DMS 273 treated with DMSO at 0.1 percent for 48 hours (cell line): ENCODE measurements at regions not wholly inside any gene's neighbourhood (a gene's known extent, or its start where the extent isn't known, plus 50 kb on each side); places are given as distances from the start of the nearest gene placed in this dataset.
"Not testable (repeated sequence)": the region's sequence is repeated elsewhere in the genome, so short reads cannot be mapped to it uniquely, and the experiment has no call there.

Experiments used
- DNase-seq: peaks from one replicate; lab custom pipeline; 2025; lab: John Stamatoyannopoulos, UW

DNA sequence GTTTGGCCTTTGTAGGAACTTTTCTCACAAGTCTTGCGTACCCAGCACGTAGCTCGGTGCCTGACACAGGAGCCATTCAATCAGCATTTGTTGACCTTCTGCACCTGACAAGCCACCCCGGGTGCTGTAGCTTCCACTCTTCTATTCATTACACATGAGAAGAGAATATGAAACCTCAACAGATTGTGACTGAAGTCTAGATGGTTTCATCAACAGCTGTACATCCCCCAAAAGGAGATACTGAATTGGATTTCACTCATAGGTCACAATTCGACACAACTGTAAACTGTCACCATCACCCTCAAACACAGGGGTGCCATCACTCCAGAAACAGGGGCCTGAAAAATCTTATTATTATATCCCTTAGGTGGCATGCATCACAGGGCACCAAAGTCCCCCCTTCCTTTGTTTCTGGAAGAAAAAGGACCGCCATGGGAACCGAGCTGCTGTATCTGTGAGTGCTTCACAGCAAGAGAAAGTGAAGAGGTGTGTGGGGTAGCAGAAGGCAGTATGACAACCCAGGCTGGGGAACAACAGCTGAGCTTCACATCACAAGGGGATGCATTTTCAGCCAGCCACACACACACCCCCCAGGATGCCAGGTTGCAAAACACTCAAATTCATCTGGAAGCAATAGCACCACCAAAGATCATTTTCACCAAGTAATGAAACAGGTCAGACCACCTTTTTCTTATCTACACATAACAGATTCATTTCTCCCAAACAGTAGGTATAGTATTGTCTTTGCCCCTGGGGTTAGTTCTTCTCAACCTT, 225.7 kb downstream of the TOMM20 start:
- no peak for DNase-seq

DNA sequence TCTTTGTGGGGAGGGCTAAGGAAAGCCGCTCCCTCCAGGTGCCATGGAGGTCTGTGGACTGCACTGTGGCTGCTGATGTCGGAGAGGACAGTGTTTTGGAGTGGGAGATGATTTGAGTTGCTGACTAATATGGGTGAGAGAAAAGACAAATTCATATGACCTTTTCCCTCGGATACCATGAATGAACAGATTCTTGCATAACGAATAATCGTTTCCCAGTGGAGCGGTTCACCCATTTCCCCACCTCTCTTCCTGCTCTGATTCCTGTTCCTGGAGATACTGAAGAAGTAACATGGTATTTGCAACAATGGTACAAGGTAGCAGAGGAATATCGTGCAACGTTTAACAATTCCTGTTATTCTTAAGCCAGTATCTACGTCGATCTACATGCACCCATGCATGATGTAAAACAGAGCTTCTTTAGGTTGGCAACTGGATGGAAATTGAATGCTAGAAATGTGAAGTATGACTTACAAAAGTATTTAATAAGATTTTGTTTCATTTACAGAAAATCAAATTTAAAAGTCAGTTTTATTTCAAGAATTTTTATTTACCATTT, 227.1 kb downstream of the TOMM20 start:
- DNase-seq: no peak

DNA sequence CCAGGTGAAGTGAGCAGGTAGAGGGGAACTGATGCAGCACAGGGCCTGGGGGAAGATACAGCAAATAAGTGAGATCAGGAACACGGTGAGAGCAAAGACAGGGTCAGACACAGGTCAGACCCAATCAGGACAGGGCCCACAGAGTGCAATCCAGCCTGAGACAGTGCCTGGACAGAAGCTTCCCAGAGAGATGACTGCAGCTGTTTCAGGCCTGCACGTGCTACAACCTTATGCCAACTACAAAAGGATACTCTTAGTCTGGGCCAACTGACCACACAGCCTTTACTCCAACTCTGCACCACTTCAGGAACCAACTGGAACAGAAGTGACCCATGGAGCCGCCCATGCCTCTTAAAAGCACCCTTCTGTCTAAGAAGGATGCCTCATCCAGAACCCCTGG, 228.0 kb downstream of the TOMM20 start:
- DNase-seq: no peak

DNA sequence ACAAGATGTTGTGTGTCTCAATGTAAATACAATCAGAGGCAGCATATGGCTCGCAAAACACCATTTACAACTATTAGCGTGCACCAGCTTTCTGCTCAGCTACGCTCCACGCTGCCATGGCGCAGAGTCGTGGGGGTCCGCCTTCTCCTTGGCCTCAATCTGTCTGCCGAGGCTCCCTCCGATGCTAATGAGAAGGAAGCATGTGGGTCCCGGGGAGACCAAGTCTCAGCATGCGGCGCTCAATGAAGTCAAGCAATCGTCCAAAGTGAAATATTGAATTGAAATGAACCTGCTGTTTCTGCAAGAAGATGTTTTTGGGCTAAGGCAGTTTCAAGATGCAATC, 228.9 kb downstream of the TOMM20 start:
- no peak for DNase-seq

DNA sequence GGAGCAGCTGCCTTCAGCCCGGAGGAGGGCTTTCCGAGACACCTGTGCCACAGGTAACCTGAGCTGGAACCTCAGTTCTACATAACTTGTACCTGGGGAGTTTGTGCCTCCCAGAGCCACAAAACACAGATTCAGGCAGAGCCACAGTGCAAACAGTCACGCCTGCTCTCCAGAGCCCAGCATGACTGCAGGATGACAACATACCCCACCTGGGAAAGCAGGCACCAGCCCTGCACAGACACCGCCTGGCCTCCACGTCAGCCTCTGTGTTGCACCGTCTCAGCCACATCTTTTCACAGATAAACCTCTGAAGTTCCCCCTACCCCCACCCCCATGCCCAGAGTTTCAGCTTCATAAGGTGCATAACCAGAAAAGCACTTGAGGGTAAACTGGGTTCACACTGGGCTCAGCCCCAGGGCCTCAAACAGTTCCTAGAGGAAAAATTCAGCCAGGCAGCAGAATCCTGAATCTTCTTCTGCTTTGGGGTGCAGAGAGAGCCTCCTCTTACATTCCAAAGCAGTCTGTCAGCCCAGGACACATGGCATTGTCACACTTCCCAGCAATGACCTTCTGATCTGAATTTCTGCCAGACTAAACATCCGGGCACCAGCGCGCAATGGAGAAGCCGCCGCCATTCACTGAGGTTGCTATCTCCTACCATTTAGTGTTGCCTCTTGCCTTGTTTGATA, 229.5 kb downstream of the TOMM20 start:
- no peak for DNase-seq

DNA sequence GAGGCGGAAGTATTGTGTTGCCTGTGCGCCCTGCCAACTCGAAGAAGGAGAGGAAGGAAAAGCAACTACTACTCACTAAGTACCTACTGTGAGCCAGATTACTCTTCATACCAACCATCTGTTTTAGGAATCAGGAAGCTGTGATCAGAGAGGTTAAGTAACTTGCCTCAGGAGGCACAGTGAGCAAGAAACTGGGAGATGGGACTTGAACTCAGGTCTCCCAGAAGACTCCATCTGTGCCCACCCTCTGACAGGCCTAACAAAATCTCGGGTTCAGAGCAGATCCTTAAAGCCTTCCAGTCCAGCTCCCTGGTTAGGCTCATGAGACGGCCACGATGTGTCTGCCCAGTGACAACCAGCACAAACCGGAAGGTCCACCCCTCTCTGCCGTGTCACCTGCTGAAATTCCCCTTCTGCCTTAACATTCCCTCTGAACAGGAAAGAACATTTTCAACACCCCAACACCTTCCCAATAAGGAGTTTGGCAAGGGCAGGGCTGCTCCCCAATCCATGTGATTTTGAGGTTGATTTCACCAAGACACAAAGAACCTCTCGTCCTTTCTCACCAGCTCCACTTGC, 230.1 kb downstream of the TOMM20 start:
- no peak for DNase-seq

DNA sequence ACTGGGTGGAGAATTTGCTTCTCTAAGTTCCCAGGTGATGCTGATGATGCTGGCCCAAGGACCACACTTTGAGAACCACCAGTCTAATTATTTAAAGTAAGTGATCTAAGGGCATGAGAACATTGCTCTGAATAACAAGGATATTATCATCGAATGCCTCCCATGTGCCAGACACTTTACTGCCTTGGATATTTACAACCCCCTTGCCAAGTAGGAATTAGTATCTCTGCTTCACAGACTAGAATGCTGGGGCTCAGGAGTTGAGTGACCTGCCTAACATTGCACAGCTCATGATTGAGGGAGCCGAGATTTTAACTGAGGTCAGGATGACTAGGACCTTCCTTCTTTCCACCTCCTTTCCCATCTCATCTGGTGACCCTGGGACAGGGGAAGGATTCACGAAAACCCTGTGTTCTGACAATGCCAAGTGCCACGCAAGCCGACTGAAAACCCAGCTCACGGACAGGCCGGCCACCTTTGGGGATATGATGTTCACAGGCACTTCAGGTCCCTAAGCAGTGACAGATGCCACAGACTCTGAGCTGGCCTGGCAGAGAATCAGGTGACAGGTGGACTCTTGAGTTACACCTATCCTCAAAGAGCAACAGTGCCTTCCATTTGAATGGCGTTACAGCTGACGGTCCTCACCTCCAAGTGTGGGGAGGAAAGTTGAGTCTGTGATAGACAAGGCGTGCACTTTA, 230.7 kb downstream of the TOMM20 start:
- no peak for DNase-seq

DNA sequence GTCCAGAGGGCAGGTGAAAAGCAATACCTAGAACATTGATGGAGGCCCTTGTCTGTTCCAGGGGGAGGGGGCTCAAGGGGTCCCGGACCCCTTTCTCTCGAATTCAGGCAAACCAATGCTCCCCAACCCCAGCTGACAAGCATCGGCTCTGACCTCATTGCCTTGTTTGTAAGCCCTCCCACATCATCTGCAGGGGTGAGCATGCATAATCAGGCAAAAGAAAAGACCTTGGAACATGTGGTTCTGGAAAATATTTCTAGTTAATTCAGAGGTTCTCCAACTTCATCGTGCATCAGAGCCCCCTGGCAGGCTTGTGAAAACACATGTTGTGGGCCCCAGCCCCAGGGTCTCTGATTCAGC, 231.3 kb downstream of the TOMM20 start:
- DNase-seq: no peak

DNA sequence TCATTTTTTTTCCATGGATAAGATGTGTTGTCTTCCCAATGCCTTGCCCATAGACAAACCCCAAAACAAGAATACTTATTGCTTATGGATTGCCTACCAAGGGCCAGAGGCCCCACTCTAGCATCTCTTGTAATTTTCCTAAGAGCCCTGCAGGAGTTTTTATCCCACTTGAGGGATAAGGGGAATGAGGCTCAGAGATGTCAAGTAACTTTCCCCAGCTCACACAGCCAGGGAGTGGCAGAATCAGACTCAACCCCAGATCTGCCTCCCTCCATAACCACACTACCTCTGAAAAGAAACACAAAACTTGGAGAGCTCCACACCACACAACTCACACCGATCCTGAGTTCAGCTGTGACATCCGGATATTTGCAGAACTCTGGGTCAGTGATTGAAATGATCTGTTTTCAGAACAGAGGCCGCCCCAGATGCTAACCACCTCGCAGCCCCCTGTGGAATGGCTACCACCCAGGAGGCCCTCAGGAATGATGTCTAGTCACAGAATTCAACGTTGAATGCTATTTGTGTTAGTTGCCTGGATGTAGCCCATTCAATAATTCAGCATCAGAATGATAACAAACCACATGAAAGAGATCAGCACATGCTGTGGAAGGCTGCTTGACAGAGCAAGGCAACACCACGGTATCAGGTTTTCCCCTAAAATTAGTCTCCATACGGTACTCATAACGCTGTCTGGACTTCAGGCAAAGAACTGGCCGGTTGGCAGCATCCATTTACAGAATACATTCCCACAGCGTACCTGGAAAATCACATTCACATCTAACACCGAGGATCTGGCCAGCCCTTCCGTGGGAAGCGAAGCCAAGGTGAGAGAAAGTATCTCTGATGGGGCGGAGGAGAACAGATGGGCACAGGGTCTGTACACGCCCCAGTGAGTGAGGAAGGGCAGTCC, 231.9 kb downstream of the TOMM20 start:
- no peak for DNase-seq

DNA sequence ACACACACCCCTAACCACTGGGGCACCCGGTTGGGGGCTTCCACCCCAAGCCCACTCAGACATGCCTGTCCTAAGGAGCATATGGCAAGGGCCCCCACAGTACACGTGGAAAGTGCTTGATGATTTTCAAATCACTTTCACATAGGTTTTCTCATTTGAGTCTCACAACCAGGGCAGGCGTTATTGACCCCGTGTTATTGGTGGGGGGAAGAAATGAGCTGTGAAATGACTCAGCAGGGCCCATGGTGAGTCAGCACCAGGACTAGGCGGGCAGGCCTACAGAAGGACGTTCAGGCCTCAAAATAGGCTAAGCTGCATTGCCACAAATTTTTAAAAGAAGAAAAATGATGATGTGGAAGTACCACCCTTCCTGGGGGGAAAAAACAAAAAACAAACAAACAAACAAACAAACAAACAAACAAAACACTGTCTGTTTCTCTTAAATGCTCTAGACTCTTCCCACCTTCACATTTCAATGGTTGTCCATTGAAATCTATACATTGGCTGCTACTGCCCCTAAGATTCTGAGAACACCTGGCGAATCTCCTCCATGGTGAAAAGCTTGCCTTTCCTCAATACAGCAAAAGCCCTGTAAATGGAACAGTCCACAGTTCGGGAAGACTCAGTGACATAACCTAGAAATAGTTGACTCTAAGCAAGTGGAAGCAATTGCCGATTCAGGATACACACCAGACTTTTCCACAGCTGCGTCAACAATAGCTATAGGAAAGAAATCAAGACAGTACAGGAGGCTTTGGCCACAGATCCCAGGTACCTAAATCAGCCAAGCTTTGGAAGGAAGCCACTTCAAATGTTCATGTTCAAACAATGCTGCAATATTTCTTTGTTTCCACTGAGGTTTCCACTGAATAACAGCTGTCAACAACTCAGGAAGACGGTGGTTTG, 234.7 kb downstream of the TOMM20 start:
- no peak for DNase-seq

DNA sequence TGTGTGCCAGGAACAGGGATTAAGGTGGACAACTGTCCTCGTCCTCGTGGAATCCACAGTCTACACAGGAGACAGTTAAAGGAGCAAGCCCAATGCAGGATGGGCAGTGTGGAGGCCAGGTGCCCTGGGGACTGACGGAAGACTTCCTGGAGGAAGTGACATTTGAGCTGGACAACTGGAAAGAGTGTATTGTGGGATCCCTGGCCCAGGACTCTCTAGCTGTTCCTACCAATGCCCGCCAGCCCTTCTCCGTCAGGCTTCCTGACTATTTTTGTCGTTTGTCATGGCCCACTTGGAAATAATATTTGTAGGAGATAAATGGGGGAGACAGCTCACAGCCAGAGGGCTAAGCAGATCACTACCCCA, 235.3 kb downstream of the TOMM20 start:
- DNase-seq: no peak

DNA sequence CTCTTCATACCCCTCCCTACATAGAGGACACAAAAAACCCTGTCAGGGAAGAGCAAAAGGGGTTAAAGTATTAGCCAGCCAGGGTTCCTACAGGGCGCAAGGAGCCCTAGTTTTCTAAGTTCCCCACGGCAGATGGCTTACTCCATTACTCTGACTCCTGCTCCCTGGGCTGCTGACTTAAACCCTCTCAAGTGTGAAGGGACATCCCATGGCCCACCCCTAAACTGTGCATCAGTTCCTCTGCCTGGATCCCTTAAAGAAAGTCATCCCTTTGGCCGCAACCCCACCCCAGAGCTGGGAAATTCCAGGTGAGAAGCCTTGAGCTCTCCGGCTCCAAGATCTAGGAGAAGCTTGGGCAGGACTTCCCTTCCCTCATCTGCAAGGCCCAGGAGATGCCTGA, 236.0 kb downstream of the TOMM20 start:
- no peak for DNase-seq

DNA sequence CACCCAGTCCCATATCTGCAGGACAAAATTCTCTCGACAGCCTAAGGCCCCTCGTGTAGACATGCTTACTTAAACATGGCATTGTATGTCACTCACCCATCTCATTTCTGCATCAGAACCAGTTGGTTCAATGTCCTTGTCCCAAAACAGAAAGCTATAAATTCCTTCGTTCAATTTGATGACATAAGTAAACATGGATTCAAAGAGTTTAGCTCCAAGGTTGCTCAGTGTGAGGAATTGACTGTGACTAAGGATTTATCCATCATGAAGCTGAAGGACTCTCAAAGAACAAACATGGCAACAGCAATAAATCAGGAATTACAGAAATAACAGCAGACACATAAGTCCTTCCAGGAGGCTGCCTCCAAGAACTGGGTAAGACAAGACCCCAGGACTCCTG, 237.2 kb downstream of the TOMM20 start:
- no peak for DNase-seq

DNA sequence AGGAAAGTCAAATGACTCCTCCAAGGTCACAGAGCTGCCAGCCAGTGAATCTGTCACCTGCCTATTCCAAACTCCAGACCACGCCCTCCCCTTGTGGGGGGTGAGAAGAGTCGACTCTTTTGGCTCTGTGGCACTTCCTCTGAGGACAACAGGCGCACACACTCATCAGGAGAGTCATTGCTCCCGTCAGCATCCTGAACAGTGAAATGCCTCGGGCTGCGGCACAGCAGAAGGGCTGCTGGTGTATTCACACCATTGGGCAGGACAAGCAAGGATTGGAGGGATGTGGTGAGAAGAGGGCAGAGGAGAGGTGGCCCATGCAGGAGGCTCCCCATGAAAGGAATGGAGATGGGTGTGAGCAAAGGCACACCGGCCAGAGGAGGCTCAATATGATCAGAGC, 239.0 kb downstream of the TOMM20 start:
- no peak for DNase-seq

DNA sequence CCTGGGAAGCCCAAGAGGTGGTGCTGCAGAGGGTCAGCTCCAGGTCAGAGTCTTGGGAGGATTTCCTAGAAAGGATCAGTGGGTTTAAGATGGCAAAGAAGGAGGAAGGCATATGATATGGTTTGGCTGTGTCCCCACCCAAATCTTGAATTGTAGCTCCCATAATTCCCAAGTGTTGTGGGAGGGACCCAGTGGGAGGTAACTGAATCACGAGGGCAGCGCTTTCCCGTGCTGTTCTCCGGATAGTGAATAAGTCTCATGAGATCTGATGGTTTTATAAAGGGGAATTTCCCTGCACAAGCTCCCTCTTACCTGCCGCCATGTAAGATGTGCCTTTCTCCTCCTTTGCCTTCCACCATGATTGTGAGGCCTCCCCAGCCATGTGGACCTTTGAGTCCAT, 240.4 kb downstream of the TOMM20 start:
- not testable (repeated sequence) for DNase-seq

DNA sequence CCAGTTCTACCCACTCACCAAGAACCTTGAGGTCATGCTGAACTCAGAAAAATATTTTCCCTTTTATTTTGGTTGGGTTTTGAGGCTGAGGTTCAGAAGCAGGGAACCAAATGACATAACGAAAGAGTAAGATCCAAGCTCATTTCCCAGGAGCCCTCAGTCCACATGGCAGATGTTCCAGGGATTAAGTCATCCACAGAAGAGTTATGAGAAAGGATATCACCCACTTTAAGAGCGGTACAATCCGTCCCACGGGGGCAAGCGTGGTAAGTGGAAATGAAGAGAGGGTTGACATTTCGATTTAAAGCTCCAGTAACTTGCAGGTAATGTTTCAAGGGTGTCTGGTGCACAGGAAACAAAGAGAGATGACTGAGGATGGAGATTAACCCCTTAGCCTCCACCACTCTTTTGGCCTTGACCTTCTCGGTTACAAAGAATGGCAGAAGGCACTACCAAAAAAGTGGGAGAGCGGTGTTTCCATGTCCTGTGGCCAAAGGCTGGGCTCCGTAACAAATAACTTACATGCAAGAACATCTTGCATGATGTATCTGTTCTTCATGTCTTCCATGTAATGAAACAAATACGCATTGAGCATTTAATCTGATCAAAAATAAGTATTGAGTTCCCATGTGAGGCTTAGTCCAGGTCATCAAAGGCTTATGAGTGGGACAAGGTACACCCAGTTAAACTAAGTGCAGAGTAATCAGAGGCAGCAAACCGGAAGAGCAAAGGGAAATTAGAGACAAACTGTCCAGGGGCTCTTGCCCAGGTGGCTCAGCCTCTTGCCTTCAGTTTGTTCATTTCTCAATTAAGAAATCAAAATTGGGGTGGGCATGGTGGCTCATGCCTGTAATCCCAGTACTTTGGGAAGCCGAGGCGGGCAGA, 241.4 kb downstream of the TOMM20 start:
- peak; percentile 28 for DNase-seq

DNA sequence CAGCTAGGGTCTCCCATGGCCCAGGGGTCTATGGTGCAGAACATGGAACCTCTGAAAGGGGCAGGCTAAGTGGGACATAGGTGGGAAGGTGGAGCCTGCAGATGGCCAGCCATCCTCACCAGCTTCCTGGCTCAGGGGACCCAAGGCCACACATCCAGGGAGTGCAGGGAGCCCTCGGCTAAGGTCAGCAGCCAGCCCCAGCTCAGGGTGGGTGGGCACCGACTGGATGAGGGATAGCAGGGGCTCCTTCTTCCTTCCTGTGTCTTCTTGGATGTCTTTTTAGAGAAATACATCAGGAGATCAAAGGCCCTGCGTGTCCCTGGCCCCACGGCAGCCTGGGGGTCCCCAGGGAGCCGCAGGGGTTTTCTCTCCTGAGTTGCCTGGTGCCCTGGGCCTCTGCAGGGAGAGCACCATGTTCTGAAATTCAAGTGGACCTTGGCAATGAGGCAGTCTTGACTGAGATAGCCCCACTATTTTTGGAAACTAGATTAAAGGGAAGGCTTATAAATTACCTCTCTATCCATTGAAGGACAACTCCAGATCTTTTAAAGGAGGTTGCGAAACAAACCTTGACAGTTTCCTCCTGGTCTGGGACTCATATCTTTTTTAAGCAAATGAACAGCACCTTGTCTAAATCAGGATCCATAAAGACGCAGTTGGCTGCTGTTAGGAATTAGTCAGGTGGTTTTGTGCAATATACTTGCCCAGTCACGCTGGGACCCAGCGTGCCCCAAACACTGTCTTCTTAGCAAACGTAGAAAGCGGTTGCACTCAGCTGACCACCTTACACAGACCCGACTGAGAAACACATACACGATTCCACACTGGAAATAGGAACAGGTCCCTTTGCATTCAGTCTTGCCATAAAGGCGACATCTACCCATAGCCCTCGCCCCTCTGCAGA, 242.3 kb downstream of the TOMM20 start:
- DNase-seq: no peak

DNA sequence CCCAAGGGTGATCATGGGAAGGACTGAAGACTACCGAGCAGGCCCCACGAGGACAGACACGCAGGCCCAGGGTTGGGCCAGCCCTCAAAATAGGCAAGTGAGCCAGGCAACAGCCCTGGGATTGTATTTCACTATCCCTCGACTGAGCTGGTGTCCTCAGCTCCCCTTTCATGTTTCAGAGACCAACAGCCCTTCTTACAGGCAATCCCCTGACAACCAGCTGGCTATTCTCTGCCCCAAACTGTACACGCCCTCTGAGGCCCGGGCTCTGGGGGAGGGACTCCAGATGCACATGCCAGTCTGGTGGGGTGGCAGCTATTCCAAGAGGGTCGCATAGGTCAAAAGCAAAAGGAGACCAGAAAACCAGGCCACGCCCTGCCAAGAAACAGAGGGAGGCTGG, 243.0 kb downstream of the TOMM20 start:
- DNase-seq: peak; percentile 66

DNA sequence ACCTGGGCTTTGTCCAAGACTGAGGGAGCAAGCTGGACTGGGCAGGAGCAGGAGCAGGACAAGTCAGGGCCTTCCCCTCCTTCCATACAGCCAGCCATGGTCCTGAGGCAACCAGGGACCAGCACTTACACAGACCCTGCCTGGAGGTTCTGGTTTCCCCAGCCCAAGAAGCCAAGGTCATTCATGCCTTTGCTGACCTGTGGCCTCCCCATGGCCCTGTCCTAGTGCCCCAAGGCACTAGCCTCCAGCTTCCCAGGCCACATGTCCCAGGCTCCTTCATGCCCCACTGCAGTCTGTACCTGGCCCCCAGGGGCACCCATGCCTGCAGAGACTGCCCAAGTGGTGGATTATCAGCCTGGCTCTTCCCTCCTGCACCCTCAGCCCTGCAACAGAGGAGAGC, 243.9 kb downstream of the TOMM20 start:
- no peak for DNase-seq
